Medulla oblongata (tissue), 1 donor: ENCODE measurements at regions not wholly inside any gene's neighbourhood (a gene's known extent, or its start where the extent isn't known, plus 50 kb on each side); places are given as distances from the start of the nearest gene placed in this dataset.
"Not testable (repeated sequence)": the region's sequence is repeated elsewhere in the genome, so short reads cannot be mapped to it uniquely, and the experiment has no call there.

ENCODE experiments used
- DNase-seq: peaks from one replicate; pipeline ENCODE4 v3.0.0-alpha.2; 2015; ENCODE audit errors: extremely low spot score

GRCh38 chr6:170213637-170214018 is 77.2 kb downstream of the DLL1 start:
- not testable (repeated sequence) for DNase-seq

DNA sequence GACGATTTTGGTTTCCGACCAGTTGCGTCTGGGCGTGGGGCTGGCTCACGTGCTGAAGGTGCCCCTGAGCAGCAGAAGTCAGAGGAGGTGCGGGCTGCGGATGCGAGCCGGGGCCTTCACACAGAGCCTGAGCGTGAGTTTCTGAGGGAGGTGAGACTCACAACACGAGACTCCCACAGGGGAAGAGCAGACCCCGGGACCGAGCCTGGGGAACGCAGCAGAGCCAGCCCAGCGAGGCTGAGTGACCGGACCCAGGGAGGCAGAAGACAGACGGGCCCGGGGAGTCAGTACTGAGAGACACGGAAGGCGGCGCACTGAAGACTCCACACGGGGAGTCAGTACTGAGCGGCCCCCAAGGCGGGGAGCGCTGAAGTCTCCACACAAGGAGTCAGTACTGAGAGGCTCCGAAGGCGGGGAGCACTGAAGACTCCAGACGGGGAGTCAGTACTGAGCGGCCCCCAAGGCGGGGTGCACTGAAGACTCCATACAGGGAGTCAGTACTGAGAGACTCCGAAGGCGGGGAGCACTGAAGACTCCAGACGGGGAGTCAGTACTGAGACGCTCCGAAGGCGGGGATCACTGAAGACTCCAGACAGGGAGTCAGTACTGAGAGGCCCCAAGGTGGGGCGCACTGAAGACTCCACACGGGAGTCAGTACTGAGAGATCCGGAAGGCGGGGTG is 77.8 kb downstream of the DLL1 start:
- DNase-seq = no peak

DNA sequence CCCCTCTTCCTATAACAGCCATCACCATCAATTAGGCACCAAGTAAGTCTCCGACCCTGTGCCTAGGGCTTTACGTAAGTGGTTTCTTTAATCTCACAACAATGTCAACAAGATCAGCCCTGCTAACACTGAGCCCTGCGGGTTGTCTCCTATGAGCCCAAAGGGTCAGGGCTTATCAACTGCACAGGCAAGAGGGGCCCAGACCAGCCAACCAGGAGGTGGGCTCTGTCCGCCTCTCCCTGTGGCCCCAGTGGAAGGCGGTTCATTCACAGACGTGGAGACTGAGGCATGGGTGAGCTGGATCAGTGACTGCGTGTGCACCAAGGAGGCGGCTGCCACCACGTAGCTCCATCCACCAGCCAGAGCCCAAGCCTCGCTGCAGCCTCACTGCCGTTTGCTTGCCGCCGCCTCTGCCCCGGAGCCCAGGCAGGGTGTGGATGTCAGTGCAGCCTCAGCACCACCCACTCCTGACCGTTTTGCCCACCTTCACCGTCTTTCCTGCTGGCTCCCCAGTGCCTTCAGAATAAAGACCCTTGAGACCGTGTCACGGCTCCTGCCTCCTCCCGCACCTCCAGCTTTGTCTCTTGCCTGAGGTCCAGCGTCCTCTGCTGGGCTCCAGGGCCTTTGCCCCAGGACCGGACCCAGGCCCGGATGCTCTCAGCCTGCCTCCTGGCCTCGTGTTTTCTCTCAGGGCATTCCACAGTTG is 78.7 kb downstream of the DLL1 start:
- no peak for DNase-seq

DNA sequence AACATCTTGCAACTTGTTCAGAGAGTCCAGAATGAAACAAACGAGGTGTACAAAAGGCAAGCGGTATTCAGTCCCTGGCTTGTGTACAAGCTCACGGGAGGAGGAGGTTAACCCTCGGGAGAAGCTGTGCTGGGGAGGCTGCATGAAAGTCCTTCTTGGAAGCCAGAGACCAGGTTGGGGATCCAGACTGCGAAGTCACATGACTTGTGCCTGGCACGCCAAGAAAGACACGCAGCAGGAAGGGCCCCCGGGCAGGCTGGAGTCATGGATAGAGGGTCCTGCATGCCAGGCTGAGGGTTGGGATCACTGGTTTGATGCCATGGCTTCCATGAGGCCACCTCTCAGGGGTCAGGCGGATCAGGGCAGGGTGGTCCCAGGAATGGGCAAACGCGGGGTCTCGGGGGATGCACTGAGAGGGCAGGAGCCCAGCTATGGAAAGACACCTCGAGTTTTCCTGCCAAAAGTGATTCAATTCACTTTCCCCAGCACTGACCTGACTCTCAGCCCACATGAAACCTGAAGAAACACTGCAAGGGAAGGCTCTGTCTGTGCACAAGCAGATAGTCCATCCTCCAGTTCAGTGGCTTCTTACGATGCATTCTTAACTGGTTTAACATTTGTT is 79.4 kb downstream of the DLL1 start:
- no peak for DNase-seq

DNA sequence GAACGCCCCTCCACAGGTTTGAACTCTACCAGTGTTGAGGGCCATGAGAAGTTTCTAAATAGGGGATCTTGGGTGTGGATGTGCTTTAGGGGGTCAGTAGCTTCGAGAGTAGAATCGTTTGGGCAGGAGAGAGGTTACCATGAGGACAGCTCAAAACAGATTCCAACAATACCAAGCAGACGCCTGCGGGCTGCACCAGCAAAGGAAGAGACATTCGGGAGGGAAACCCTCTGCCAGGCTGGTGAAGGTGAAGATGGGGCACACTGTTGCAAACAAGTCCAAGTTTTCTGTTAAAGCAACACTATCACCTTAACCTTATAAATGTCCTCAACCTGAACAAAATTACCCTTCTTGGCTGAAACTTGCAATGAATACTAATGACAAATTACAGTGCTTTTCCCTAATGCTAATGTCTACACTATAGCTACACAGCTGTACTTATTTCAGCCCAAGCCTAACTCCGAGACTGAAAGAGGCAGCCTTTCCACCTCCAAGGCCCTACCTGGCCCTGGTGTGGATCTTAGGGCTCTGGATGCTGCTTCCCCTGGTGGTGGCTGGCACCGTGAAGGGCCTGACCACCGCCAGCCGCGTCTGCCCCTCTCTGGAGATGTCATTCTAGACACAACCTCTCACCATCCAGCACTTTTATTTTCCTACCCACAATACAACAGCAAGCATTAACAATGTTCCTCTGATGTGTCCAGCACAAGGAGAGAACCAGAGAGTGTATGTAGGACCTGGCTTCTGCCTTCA is 80.1 kb downstream of the DLL1 start:
- DNase-seq = no peak

- DNase-seq = no peak
These were observed 80.9 kb downstream of the DLL1 start for GRCh38 chr6:170210026-170210390.

DNA sequence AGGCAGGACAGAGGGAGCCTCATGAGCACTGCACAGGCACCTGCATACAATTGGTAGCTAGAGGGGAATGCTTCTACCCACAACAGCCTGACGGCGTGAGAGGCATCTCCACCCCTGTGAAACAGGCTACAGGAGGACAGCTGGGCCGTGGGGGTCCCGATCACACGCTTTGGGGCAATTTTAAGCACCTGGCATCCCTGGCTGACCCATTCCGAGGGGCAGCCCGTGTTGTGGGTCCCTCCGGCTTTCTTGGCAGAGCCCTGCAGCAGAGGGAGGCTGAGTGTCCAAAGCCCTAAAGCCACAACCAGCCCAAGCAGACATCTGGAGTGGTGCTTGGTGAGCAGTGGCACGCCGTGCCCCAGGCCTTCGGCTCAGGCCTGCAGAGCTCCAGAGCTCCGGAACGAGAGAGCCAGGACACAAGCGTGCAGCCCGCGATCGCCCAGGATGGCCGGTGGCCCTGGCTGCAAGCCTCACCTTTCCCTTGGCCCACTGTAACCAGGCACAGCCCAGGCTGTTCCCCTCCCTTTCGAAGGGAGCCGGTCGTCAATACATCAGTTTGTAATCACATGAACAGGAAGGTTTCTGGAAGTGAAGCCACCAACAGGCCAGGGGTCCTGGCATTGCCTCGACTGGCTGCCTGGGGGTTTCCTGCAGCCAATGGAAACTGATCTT is 81.4 kb downstream of the DLL1 start:
- DNase-seq = no peak

DNA sequence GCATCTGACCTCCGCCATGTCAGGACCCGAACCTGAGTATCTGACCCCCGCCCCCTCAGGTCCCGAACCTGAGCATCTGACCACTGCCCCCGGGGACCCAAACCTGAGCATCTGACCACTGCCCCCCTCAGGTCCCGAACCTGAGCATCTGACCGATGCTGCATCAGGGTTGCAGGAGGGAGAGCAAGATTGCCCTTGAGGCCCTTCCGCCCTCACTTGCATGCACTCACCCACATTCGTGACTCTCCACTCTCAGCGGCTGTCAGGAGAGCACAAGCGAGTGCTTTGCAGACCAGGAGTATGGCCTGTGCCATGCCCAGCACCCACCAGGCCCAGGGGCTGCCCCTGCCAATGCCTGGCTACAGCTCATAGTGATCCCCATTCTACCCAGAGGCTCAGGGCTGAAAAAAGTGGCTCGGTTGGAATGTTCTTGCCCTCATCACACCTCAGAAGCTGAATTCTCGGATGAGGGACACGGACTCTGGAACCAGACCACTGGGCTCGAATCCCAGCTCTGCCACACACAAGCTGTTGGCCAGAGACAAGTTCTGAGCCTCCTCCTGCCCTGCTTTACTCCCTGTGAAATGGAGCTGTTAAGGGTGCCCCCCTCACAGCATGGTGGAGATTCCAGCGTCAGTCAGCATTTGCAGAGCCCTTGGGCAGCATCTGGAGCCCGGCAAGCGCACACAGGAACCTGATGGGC is 82.1 kb downstream of the DLL1 start:
- DNase-seq = no peak

DNA sequence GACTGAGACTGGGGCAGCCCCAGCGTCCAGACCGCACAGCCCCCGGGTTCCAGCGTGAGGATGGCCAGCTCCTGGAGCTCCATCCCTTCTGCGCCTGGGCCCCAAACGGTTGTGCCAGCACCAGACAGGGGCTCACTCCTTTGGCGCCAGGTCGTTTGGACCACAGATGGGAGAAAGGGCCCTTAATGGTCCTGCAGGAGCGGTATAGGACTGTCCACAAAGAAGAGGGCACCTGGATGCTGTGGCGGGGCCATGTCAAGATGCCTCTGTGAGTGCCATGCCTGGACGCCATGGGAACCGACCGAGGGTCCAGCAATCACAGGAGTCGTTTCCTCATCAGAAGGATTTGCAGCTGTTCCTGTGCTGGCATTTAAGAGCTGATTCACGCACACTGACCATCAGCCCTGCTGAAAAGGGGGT is 82.7 kb downstream of the DLL1 start:
- no peak for DNase-seq

DNA sequence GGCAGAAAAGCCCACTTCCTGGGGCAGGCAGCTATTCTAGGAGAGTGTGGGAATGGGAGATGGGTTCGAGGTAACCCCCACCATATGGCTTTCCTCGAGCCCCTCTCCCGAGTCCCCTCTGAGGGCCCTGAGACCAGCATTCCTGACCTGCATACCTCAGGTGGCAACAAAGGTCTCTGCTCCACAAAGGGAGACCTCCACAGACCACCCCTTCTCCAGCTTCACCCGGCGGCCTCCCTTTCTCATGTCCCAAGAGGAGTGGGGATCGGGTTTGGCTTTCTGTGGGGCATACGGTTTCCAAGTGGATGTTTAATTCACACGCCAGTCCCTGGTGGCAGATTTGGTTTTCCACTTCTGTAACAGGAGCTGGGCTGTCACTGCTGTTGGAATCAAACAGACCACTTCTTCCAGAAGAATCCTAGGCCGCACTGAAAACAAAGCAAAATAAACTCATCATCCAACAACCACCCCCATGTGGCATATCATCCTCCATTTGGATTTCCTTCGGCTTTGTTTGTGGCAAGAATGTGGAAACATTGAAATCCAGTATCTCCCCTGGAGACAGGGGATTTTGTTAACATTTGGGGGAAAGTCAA is 83.2 kb downstream of the DLL1 start:
- no peak for DNase-seq

GRCh38 chr6:170206851-170207431 is 83.9 kb downstream of the DLL1 start:
- no peak for DNase-seq

DNA sequence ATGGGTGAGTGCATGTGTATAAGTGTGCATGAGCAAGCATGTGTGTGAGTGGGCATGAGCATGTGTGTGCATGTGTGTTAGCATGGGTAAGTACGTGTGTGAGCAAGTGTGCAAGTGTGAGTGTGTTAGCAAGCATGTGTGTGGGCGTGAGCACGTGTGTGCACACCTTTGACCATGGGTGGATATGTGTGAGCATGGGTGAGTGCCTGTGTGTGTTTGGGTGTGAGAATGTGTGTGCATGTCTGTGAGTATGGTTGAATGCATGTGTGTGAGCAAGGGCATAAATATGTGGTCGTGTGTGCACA is 84.6 kb downstream of the DLL1 start:
- no peak for DNase-seq

DNA sequence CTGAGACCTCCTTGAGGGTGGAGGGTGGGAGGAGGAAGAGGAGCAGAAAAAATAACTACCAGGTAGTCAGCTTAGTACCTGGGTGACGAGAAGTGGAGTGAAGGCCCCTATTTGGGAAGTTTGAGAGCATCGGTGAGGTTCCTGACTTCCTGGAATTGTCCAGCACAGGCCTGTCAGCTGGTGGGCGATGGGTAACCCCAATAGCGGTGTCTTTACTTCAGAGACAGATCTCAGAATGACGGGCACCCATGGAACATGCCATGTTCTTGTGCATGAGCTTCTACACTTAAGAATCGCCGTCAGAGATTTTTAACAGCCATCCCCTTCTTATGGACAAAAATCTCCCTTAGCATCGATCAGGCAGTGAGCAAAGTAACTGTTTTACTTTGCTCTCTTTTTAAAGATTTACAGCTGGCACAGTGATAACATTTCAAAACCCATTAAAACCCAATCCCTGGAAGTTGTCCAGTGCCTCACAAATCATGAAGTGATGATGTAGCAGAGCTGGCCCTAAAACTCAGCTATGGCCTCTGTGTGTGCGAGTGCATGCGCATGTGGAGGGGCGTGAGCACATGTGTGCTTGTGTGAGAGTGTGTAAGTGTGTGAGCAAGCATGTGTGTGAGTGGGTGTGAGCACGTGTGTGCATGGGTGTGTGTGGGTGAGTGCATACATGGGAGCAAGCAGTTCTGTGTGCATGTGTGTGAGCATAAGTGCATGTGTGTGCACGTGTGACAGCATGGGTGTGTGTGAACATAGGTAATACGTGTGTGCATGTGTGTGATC is 85.2 kb downstream of the DLL1 start:
- no peak for DNase-seq

- no peak for DNase-seq
These were observed 85.8 kb downstream of the DLL1 start for GRCh38 chr6:170205126-170205525.

GRCh38 chr6:170203212-170203611 is 87.7 kb downstream of the DLL1 start:
- DNase-seq = no peak

- DNase-seq = no peak
These were observed 88.3 kb downstream of the DLL1 start for GRCh38 chr6:170202416-170203135.

DNA sequence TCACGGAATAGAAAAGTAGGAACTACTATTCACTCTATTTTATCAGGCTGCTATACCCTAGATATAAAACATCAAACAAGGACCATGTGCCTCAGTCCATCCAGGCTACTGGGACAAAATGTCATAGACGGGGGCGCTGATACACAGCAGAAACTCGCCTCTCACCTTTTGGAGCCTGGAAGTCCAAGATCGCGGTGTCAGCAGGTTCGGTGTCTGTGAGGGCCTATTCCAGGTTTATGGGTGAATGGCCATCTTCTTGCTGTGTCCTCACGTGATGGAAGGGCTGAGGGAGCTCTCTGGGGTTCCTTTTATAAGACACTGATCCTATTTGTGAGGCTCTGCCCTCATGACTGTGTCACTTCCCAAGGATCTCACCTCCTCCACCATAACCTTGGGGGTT is 89.5 kb downstream of the DLL1 start:
- DNase-seq = no peak

DNA sequence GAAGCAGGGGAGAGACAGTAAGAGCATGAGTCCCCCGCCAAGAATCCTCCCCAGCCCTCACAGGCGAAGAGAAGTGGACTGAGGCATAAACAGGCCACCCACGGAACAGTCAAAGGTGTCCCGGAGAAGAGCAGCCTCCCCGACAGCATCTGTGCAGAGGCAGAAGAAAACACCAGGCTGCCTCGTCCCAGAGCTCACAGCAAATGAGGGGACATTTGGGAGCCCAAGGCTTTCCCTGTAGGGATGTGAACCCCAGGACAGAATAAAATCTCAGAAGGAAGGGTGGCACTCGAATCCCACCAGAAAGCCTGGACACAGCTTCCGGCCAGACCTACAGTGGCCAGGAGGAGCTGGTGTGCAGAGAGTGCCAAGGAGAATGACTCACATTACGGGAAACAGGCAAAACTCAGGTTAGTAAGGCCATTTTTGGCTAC is 90.4 kb downstream of the DLL1 start:
- no peak for DNase-seq

GRCh38 chr6:170199716-170200115 is 91.2 kb downstream of the DLL1 start:
- DNase-seq = no peak
